GM08714 (cell line): ENCODE measurements at regions not wholly inside any gene's neighbourhood (a gene's known extent, or its start where the extent isn't known, plus 50 kb on each side); places are given as distances from the start of the nearest gene placed in this dataset.

Source experiments
- H3K4me3 ChIP-seq: fragments of 200-500 bp; sonication (Bioruptor generic); 2 replicates; pipeline ENCODE4 v1.5.1; 2014; ENCODE audit warnings: mild to moderate bottlenecking, low read length, inconsistent platforms
- ZNF274 ChIP-seq: IDR thresholded peaks from 2 replicates; pipeline ENCODE4 v1.6.1; 2012; ENCODE audit warnings: mild to moderate bottlenecking, low read depth, low read length

DNA sequence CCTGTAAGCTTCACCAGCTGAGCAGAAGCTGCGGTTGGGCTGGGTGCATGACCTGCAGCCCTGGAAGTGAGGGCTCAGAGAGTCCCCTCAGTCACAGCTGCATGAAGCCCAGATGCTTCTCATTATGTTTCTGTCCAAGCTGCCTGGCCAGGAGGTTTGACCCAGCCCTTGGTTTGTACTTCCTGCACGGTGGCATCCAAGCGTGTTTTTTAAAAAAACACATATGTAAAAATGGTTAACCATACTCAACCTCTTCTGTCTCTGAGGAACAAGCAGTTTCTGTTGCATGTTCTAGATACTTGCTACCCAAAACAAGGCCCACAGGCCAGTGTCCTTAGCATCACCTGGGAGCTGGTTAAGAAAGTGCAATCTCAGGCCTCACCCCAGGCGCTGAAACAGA, 76.0 kb upstream of the ATP10A start:
- H3K4me3 ChIP-seq, result no peak overlapping the region
- no peak for TF ChIP-seq ZNF274

- TF ChIP-seq ZNF274, result no peak
- no peak overlapping the region for H3K4me3 ChIP-seq
Observed at GRCh38 chr15:25937796-25938195, 74.7 kb upstream of the ATP10A start.

DNA sequence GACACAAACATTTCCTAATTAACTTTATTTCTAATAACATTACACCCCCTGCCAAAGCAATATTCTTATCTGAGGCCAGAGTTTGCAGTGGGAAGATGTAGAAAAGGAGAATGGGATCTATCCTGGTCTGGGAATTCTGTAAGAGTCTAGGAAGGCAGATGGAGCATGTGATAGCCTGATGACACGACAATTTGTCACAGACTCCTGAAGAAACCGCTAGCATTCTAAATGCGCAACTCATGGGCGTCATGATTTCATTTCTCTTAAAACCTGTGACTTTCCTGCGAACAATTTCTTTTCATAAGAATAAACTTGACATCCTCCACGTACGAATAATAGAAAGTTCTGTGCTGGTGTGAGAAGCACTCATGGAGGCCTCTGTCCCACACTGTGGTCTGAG, 72.9 kb upstream of the ATP10A start:
- H3K4me3 ChIP-seq, result no peak overlapping the region
- TF ChIP-seq ZNF274, result no peak

DNA sequence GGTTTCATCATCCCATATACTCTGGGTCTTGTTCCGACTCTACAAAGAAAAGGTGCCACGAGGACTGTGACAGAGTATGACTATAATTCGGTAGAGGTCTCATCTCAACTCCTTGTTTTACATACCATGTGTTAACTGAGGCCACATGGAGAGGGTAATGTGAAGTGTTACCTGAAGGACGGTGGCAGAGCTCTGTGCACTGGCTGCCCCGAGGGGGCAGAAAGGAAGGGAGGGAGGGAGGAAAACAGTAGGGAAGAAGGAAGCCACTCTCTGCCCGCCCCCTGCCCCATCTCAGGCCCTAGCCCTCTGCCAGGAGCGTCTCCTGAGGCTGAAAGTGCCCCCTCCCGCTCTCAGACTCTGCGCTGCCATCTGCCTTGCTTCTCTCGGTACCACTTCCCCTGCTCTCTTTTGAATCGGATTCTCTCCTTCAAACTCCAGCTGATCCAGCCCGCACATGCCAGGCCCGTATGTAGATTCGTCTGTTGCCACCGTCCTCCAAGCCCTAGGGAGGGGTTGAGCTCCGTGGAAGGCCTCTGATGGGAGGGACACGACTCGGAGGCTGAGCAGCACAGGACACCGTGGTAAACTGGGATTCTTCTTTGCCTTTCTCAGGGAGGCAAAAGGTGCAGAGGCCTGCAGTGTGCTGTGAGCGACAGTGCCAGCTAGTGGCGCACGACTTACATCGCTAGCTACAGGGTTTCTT, 70.5 kb upstream of the ATP10A start:
- TF ChIP-seq ZNF274, result no peak
- no peak overlapping the region for H3K4me3 ChIP-seq

- TF ChIP-seq ZNF274, result no peak
- no peak overlapping the region for H3K4me3 ChIP-seq
Observed at GRCh38 chr15:25932696-25933095, 69.6 kb upstream of the ATP10A start.

DNA sequence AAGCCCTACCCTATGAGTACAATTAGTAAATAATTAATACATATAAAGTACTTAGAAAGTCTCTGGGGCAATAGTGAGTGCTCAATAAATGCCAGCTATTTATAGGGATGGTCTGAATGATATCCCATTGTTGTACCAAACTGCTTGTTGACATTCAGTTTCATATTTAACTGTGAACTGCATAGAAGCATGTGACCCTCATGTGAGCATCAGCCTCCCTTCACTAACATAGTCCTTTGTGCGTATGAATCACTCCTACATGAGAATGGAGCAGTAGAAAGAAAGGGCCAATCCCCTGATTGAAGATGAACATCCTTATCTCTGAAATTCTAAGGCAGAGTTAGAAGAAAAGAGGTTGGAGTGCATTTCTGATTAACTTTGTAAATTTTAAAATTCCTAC, 68.7 kb upstream of the ATP10A start:
- no peak overlapping the region for H3K4me3 ChIP-seq
- no peak for TF ChIP-seq ZNF274

- TF ChIP-seq ZNF274, result no peak
Observed at GRCh38 chr15:25930931-25931330, 67.8 kb upstream of the ATP10A start.

More at GRCh38 chr15:25930931-25931330, 67.8 kb upstream of the ATP10A start:
- no peak overlapping the region for H3K4me3 ChIP-seq
